ENCODE measurements at regions not wholly inside any gene's neighbourhood (a gene's known extent, or its start where the extent isn't known, plus 50 kb on each side); places are given as distances from the start of the nearest gene placed in this dataset.
"Not testable (repeated sequence)": the region's sequence is repeated elsewhere in the genome, so short reads cannot be mapped to it uniquely, and the experiment has no call there.

GRCh38 chr5:50501491-50502228 is 60.6 kb upstream of the EMB start:
- DNase-seq = peak; percentile 5

GRCh38 chr5:50513028-50513457 is 72.0 kb upstream of the EMB start:
- peak; percentile 1 for DNase-seq

- not testable (repeated sequence) for DNase-seq
Observed at GRCh38 chr5:50521060-50521459, 80.0 kb upstream of the EMB start.

GRCh38 chr5:50527514-50528060 is 86.5 kb upstream of the EMB start:
- not testable (repeated sequence) for DNase-seq

GRCh38 chr5:50535393-50535792 is 94.3 kb upstream of the EMB start:
- DNase-seq = no peak

GRCh38 chr5:50537534-50537933 is 96.4 kb upstream of the EMB start:
- DNase-seq = not testable (repeated sequence)

GRCh38 chr5:50547303-50547702 is 106.2 kb upstream of the EMB start:
- no peak for DNase-seq

GRCh38 chr5:50550267-50550666 is 109.2 kb upstream of the EMB start:
- no peak for DNase-seq

GRCh38 chr5:50550993-50551392 is 109.9 kb upstream of the EMB start:
- DNase-seq = no peak

GRCh38 chr5:50553560-50553984 is 112.5 kb upstream of the EMB start:
- peak; percentile 17 for DNase-seq

- not testable (repeated sequence) for DNase-seq
Observed at GRCh38 chr5:50558640-50559039, 107.8 kb upstream of the PARP8 start.

- no peak for DNase-seq
Observed at GRCh38 chr5:50559955-50560354, 106.5 kb upstream of the PARP8 start.

- DNase-seq = no peak
Observed at GRCh38 chr5:50562694-50563093, 103.7 kb upstream of the PARP8 start.

- DNase-seq = no peak
Observed at GRCh38 chr5:50564079-50564478, 102.4 kb upstream of the PARP8 start.

- DNase-seq = no peak
Observed at GRCh38 chr5:50564558-50564957, 101.9 kb upstream of the PARP8 start.

- DNase-seq = no peak
Observed at GRCh38 chr5:50574121-50574520, 92.3 kb upstream of the PARP8 start.

- DNase-seq = no peak
Observed at GRCh38 chr5:50575740-50576139, 90.7 kb upstream of the PARP8 start.

- no peak for DNase-seq
Observed at GRCh38 chr5:50576265-50576664, 90.2 kb upstream of the PARP8 start.

GRCh38 chr5:50576686-50577256 is 89.7 kb upstream of the PARP8 start:
- no peak for DNase-seq

GRCh38 chr5:50580506-50580905 is 85.9 kb upstream of the PARP8 start:
- DNase-seq = no peak

- DNase-seq = not testable (repeated sequence)
Observed at GRCh38 chr5:50581845-50582244, 84.6 kb upstream of the PARP8 start.

GRCh38 chr5:50582699-50583098 is 83.7 kb upstream of the PARP8 start:
- no peak for DNase-seq

- no peak for DNase-seq
Observed at GRCh38 chr5:50583621-50584020, 82.8 kb upstream of the PARP8 start.

GRCh38 chr5:50588471-50588870 is 78.0 kb upstream of the PARP8 start:
- DNase-seq = not testable (repeated sequence)

Data from midbrain (tissue), 1 donor.